ENCODE measurements at regions not wholly inside any gene's neighbourhood (a gene's known extent, or its start where the extent isn't known, plus 50 kb on each side); places are given as distances from the start of the nearest gene placed in this dataset.

DNA sequence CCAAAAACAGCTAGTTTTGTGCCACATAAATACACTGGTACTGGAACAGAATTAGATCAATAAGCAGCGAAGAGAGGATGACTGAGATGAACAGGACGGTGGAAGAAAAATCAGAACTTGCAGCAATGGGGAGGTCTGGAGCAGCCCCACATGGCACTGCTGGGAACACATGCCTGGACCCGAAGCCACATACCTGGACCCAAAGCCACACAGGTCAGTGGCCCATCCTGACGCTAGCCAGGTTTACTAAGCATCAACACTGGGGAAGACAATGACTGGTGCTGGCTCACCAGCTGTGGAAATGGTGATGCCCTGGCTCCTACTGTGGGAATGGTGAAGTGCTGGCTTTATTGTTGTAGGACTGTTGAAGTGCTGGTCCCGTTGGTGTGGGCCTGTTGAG, 139.7 kb upstream of the IRX4 start:
- Histone ChIP-seq H3K27ac (no peak overlapping the region), H3K36me3 (no peaks in the 10 kb centered on the region), H3K9me3 (no peaks in the 10 kb centered on the region), H3K4me1 (no peaks in the 10 kb centered on the region), H3K4me3 (no peak overlapping the region), H3K27me3 (replicated peaks in 1 of 7) (peaks cover 0 to 64% (median 0%) of the 10 kb centered on the region in 7 donors)
- no peak for TF ChIP-seq CTCF (IDR thresholded peaks at IDR 0.05 in 8 of 11, conservative IDR thresholded peaks at IDR 0.05 in 3 of 11)
- WGBS, 5 donors = 77 to 85% (median 82%) methylated on average over 5 of the region's 5 CpGs
- intact Hi-C loops (cut with DNase I; ENCODE audit: low total_unique reads) = loop anchor here (5.0 to 10.0 kb wide), 2 partner anchors 245 to 278 kb away; no protein-coding TSS in a partner anchor
- DNase-seq = no peak

GRCh38 chr5:2021484-2022176, 138.9 kb upstream of the IRX4 start:
- WGBS, 5 donors = 78 to 87% (median 84%) methylated on average over 11 to 14 of the region's 14 CpGs
- DNase-seq = no peak
- H3K27me3 ChIP-seq (replicated peaks in 1 of 7) = peaks cover 0 to 64% (median 0%) of the 10 kb centered on the region in 7 donors
- H3K4me1 ChIP-seq = no peaks in the 10 kb centered on the region
- intact Hi-C loops (cut with DNase I; ENCODE audit: low total_unique reads) = loop anchor here (5.0 to 10.0 kb wide), 2 partner anchors 244 to 277 kb away; no protein-coding TSS in a partner anchor
- H3K4me3 ChIP-seq = no peak overlapping the region
- H3K36me3 ChIP-seq = no peaks in the 10 kb centered on the region
- no peak for TF ChIP-seq POLR2AphosphoS5 (IDR thresholded peaks at IDR 0.05)
- no peak for TF ChIP-seq CTCF (IDR thresholded peaks at IDR 0.05 in 8 of 11, conservative IDR thresholded peaks at IDR 0.05 in 3 of 11)
- no peak for TF ChIP-seq POLR2A (IDR thresholded peaks at IDR 0.05)
- H3K27ac ChIP-seq = no peak overlapping the region
- H3K9me3 ChIP-seq = no peaks in the 10 kb centered on the region

DNA sequence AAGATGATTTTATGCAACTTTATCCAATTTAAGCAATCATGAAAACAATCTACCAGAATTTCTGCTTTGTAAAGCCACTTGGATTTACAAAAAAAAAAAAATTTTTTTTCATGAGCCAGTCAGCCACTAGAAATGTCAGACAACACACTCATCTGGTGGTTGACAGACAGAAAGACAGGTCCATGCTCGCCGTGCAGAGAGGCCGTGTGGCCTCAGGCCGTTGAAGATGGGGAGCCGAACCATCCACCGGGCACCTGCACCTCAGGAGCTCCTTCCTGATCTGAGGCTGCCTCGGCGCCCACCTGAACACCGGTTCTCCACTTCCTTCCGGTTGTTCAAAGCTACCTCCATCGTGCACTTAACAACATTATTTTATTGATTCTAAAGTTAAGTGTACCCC, 138.0 kb upstream of the IRX4 start:
- no peak overlapping the region for H3K27ac ChIP-seq
- intact Hi-C loops (cut with DNase I; ENCODE audit: low total_unique reads) = loop anchor here (5.0 to 10.0 kb wide), 2 partner anchors 243 to 276 kb away; no protein-coding TSS in a partner anchor
- TF ChIP-seq POLR2A (IDR thresholded peaks at IDR 0.05) = no peak
- TF ChIP-seq CTCF (IDR thresholded peaks at IDR 0.05 in 8 of 11, conservative IDR thresholded peaks at IDR 0.05 in 3 of 11) = no peak
- H3K9me3 ChIP-seq = no peaks in the 10 kb centered on the region
- H3K4me3 ChIP-seq = no peak overlapping the region
- peaks cover 0 to 58% (median 0%) of the 10 kb centered on the region in 7 donors for H3K27me3 ChIP-seq (replicated peaks in 1 of 7)
- H3K4me1 ChIP-seq = no peaks in the 10 kb centered on the region
- no peak for DNase-seq
- WGBS, 5 donors = 81 to 88% (median 86%) methylated on average over 11 of the region's 11 CpGs
- H3K36me3 ChIP-seq = no peaks in the 10 kb centered on the region

GRCh38 chr5:2019716-2020115, 137.0 kb upstream of the IRX4 start:
- Histone ChIP-seq H3K9me3 (no peaks in the 10 kb centered on the region), H3K27ac (no peak overlapping the region), H3K36me3 (no peaks in the 10 kb centered on the region), H3K4me3 (no peak overlapping the region), H3K27me3 (replicated peaks in 1 of 7) (peaks cover 0 to 55% (median 0%) of the 10 kb centered on the region in 7 donors), H3K4me1 (no peaks in the 10 kb centered on the region)
- no peak for DNase-seq
- intact Hi-C loops (cut with DNase I; ENCODE audit: low total_unique reads) = loop anchor here (5.0 to 10.0 kb wide), 2 partner anchors 242 to 275 kb away; no protein-coding TSS in a partner anchor
- no peak for TF ChIP-seq POLR2A (IDR thresholded peaks at IDR 0.05)
- WGBS, 5 donors = 72 to 81% (median 75%) methylated on average over 7 to 9 of the region's 9 CpGs

Measured in spleen (tissue), 11 donors.